OCI-LY7 (cell line): ENCODE measurements at regions not wholly inside any gene's neighbourhood (a gene's known extent, or its start where the extent isn't known, plus 50 kb on each side); places are given as distances from the start of the nearest gene placed in this dataset.

Source experiments
- CTCF ChIP-seq: fragments of 200-600 bp; sonication (generic); conservative IDR thresholded peaks from 2 replicates; pipeline ENCODE4 v1.5.1; 2014; ENCODE audit warnings: mild to moderate bottlenecking, antibody characterized with exemption, low read length, moderate library complexity, mixed read lengths
- EZH2phosphoT487 ChIP-seq: fragments of 200-600 bp; sonication (generic); IDR thresholded peaks from 2 replicates; pipeline ENCODE4 v1.6.1; 2018; ENCODE audit warnings: low read depth, borderline replicate concordance, mild to moderate bottlenecking, mixed run types, antibody characterized with exemption, low read length, moderate library complexity, mixed read lengths

- no peak for TF ChIP-seq CTCF
- no peak for TF ChIP-seq EZH2phosphoT487
Measured at GRCh38 chr20:53748176-53748575, 154.5 kb upstream of the ZNF217 start.
